ENCODE measurements at regions not wholly inside any gene's neighbourhood (a gene's known extent, or its start where the extent isn't known, plus 50 kb on each side); places are given as distances from the start of the nearest gene placed in this dataset.

DNA sequence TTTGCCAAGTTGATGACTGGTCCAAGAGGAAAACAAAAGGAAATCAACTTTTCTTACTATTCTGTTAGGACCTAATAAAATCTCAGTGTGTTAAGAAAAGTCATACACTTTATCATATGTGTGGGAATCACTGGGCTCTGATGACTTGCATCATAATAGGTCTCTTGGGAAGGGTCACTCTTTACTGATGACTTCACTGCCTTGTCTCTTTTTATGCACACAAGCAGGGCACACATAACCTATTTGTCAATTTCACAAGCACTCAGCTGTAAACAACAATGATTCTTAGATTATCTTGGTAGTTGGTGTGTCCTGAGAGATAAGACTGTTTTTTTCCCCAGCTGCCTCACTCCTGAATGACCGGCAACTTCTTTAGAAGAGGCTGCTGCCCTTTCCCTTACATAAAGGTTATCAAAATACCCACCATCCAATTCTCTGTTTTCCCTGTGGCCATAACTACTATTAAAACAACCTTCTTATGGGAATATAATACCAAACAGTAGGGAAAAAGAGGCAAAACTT lies 50.9 kb upstream of the INSM2 start:
- H4K20me1 ChIP-seq (ENCODE audit: control insufficient read depth, insufficient read depth, insufficient read length) = no peaks in the 10 kb centered on the region

More for the DNA sequence above, 50.9 kb upstream of the INSM2 start:
- Histone ChIP-seq H2BK120ac (ENCODE audit: low read depth, low read length, poor library complexity, severe bottlenecking) (no peak overlapping the region), H3K27ac (ENCODE audit: insufficient read length, low read depth, low read length) (no peak overlapping the region), H3K14ac (ENCODE audit: insufficient read depth, low read length) (no peak overlapping the region), H3K79me2 (ENCODE audit: insufficient read depth, low read length) (no peaks in the 10 kb centered on the region), H2BK12ac (ENCODE audit: insufficient read length, low read depth, low read length) (no peak overlapping the region), H3K23ac (ENCODE audit: insufficient read length, low read depth, low read length) (no peak overlapping the region), H2AK5ac (ENCODE audit: insufficient read length, low read length) (no peak overlapping the region), H3K4ac (ENCODE audit: low read depth, low read length) (no peak overlapping the region), H2BK5ac (ENCODE audit: insufficient read length, low read length) (no peak overlapping the region), H3K9ac (ENCODE audit: extremely low read depth, insufficient read length, low read length) (no peak overlapping the region), H3K18ac (ENCODE audit: insufficient read length, low read depth, low read length) (no peak overlapping the region), H3K4me2 (ENCODE audit: insufficient read depth, insufficient read length, low read length) (no peak overlapping the region), H3T11ph (ENCODE audit: low read length) (no peak overlapping the region), H3K27me3 (ENCODE audit: insufficient read depth, low read length) (no peaks in the 10 kb centered on the region), H3K56ac (ENCODE audit: insufficient read length, low read depth, low read length) (no peak overlapping the region), H2BK15ac (ENCODE audit: low read depth, low read length) (no peak overlapping the region), H3K23me2 (ENCODE audit: insufficient read length, low read depth, low read length, poor library complexity, severe bottlenecking) (no peaks in the 10 kb centered on the region), H3K79me1 (ENCODE audit: insufficient read depth, low read depth, low read length, poor library complexity, severe bottlenecking) (no peaks in the 10 kb centered on the region), H3K4me1 (ENCODE audit: insufficient read depth, low read length) (no peaks in the 10 kb centered on the region), H2AFZ (ENCODE audit: low read length) (no peak overlapping the region), H4K8ac (replicated peaks; ENCODE audit: insufficient read length, low read depth, low read length) (no peak overlapping the region), H4K91ac (ENCODE audit: insufficient read length, low read depth, low read length) (no peak overlapping the region), H2BK20ac (ENCODE audit: low read depth, low read length, poor library complexity, severe bottlenecking) (no peak overlapping the region), H4K5ac (ENCODE audit: insufficient read length, low read depth, low read length) (no peak overlapping the region), H3K9me3 (ENCODE audit: control insufficient read depth, low read depth, low read length) (no peaks in the 10 kb centered on the region)
- no peaks in the 10 kb centered on the region for H3K9me3 Mint-ChIP-seq
- TF ChIP-seq CTCF (conservative IDR thresholded peaks at IDR 0.05) = no peak
- no peak overlapping the region for H3K4me3 Mint-ChIP-seq
- WGBS (ENCODE audit: extremely low coverage, insufficient read length, low lambda C conversion rate) = no CpG with 5 or more reads among the region's 1 CpG
- no peaks in the 10 kb centered on the region for H3K36me3 Mint-ChIP-seq (ENCODE audit: insufficient read depth in 1 of 3, low read depth in 3 of 3)
- DNase-seq = no peak
- no peaks in the 10 kb centered on the region for H3K4me1 Mint-ChIP-seq
- 0 out of 7 replicates have a peak overlapping the region, but pooled peaks of 1 of the 3 experiments have one; percentile 15 for H3K27ac Mint-ChIP-seq
- 0 out of 2 replicates have a peak, but pooled peaks cover 2% of the 10 kb centered on the region for H3K27me3 Mint-ChIP-seq (ENCODE audit: low read depth)
